Inflammatory macrophage treated with lipopolysaccharide for 1 hour (primary cell): ENCODE measurements at regions not wholly inside any gene's neighbourhood (a gene's known extent, or its start where the extent isn't known, plus 50 kb on each side); places are given as distances from the start of the nearest gene placed in this dataset.
"Not testable (repeated sequence)": the region's sequence is repeated elsewhere in the genome, so short reads cannot be mapped to it uniquely, and the experiment has no call there.

Experiments
- DNase-seq, 2 donors: peaks; one replicate each; pipeline ENCODE4 v3.0.0-alpha.2; 2020 to 2022

GRCh38 chr10:21122907-21123306, 225.8 kb upstream of the NEBL start:
- no peak for DNase-seq

GRCh38 chr10:21121822-21122221, 224.7 kb upstream of the NEBL start:
- DNase-seq = not testable (repeated sequence)

GRCh38 chr10:21114683-21115082, 217.6 kb upstream of the NEBL start:
- no peak for DNase-seq

- DNase-seq = no peak
Measured at GRCh38 chr10:21110358-21110757, 213.2 kb upstream of the NEBL start.

- not testable (repeated sequence) for DNase-seq
Measured at GRCh38 chr10:21106931-21107330, 209.8 kb upstream of the NEBL start.

- not testable (repeated sequence) for DNase-seq
Measured at GRCh38 chr10:21105331-21105730, 208.2 kb upstream of the NEBL start.

GRCh38 chr10:21100871-21101514, 203.9 kb upstream of the NEBL start:
- no peak for DNase-seq

GRCh38 chr10:21100190-21100589, 203.1 kb upstream of the NEBL start:
- DNase-seq = no peak

- no peak for DNase-seq
Measured at GRCh38 chr10:21099291-21100062, 202.4 kb upstream of the NEBL start.

- DNase-seq = no peak
Measured at GRCh38 chr10:21097926-21098355, 200.8 kb upstream of the NEBL start.

- no peak for DNase-seq
Measured at GRCh38 chr10:21095494-21096055, 198.5 kb upstream of the NEBL start.

- DNase-seq = no peak
Measured at GRCh38 chr10:21095073-21095472, 198.0 kb upstream of the NEBL start.

GRCh38 chr10:21092683-21093524, 195.8 kb upstream of the NEBL start:
- DNase-seq = no peak

- no peak for DNase-seq
Measured at GRCh38 chr10:21090609-21091082, 193.5 kb upstream of the NEBL start.

- no peak for DNase-seq
Measured at GRCh38 chr10:21087476-21087875, 190.4 kb upstream of the NEBL start.

GRCh38 chr10:21084700-21085099, 187.6 kb upstream of the NEBL start:
- no peak for DNase-seq

- DNase-seq = no peak
Measured at GRCh38 chr10:21083861-21084260, 186.8 kb upstream of the NEBL start.

GRCh38 chr10:21082206-21082605, 185.1 kb upstream of the NEBL start:
- no peak for DNase-seq

- DNase-seq = no peak
Measured at GRCh38 chr10:21080261-21080660, 183.2 kb upstream of the NEBL start.

GRCh38 chr10:21079330-21079658, 182.2 kb upstream of the NEBL start:
- no peak for DNase-seq

- DNase-seq = peak; percentile 2 to 49
Measured at GRCh38 chr10:21078410-21079329, 181.6 kb upstream of the NEBL start.

- no peak for DNase-seq
Measured at GRCh38 chr10:21077681-21078080, 180.6 kb upstream of the NEBL start.
